ENCODE measurements at regions not wholly inside any gene's neighbourhood (a gene's known extent, or its start where the extent isn't known, plus 50 kb on each side); places are given as distances from the start of the nearest gene placed in this dataset.

- H3K79me2 ChIP-seq (ENCODE audit: insufficient read depth, low read length): no peaks in the 10 kb centered on the region
- H4K91ac ChIP-seq (ENCODE audit: insufficient read length, low read depth, low read length): no peak overlapping the region
- H2BK12ac ChIP-seq (ENCODE audit: insufficient read length, low read depth, low read length): no peak overlapping the region
- H3K14ac ChIP-seq (ENCODE audit: insufficient read depth, low read length): no peak overlapping the region
- no peaks in the 10 kb centered on the region for H3K79me1 ChIP-seq (ENCODE audit: insufficient read depth, low read depth, low read length, poor library complexity, severe bottlenecking)
- WGBS (ENCODE audit: extremely low coverage, insufficient read length, low lambda C conversion rate): no CpG with 5 or more reads among the region's 2 CpGs
- no peak overlapping the region for H3K9ac ChIP-seq (ENCODE audit: extremely low read depth, insufficient read length, low read length)
- Mint-ChIP-seq H3K4me1 (peaks cover 16 to 24% of the 10 kb centered on the region in 2 experiments), H3K4me3 (no peak overlapping the region), H3K9me3 (0 out of 5 replicates have a peak, but pooled peaks cover 0 to 3% of the 10 kb centered on the region in 2 experiments), H3K27me3 (ENCODE audit: low read depth) (no peaks in the 10 kb centered on the region), H3K27ac (peak overlapping the region in 1 of 3 experiments; percentile 72; a peak in 2 of 7 replicates), H3K36me3 (ENCODE audit: insufficient read depth in 1 of 3, low read depth in 3 of 3) (no peaks in the 10 kb centered on the region)
- H3K23ac ChIP-seq (ENCODE audit: insufficient read length, low read depth, low read length): no peak overlapping the region
- no peak overlapping the region for H2AFZ ChIP-seq (ENCODE audit: low read length)
- H3K4ac ChIP-seq (ENCODE audit: low read depth, low read length): no peak overlapping the region
- H3K56ac ChIP-seq (ENCODE audit: insufficient read length, low read depth, low read length): no peak overlapping the region
- H4K5ac ChIP-seq (ENCODE audit: insufficient read length, low read depth, low read length): no peak overlapping the region
- H3T11ph ChIP-seq (ENCODE audit: low read length): no peak overlapping the region
- H4K20me1 ChIP-seq (ENCODE audit: control insufficient read depth, insufficient read depth, insufficient read length): no peaks in the 10 kb centered on the region
- H3K27ac ChIP-seq (ENCODE audit: insufficient read length, low read depth, low read length): no peak overlapping the region
- no peak overlapping the region for H2AK5ac ChIP-seq (ENCODE audit: insufficient read length, low read length)
- no peak overlapping the region for H2BK20ac ChIP-seq (ENCODE audit: low read depth, low read length, poor library complexity, severe bottlenecking)
- no peak overlapping the region for H3K4me2 ChIP-seq (ENCODE audit: insufficient read depth, insufficient read length, low read length)
- H4K8ac ChIP-seq (replicated peaks; ENCODE audit: insufficient read length, low read depth, low read length): no peak overlapping the region
- no peak for TF ChIP-seq CTCF (conservative IDR thresholded peaks at IDR 0.05)
- H2BK120ac ChIP-seq (ENCODE audit: low read depth, low read length, poor library complexity, severe bottlenecking): no peak overlapping the region
- H3K9me3 ChIP-seq (ENCODE audit: control insufficient read depth, low read depth, low read length): no peaks in the 10 kb centered on the region
- H3K18ac ChIP-seq (ENCODE audit: insufficient read length, low read depth, low read length): no peak overlapping the region
- no peak for DNase-seq
- H2BK5ac ChIP-seq (ENCODE audit: insufficient read length, low read length): no peak overlapping the region
- no peaks in the 10 kb centered on the region for H3K27me3 ChIP-seq (ENCODE audit: insufficient read depth, low read length)
- H3K4me1 ChIP-seq (ENCODE audit: insufficient read depth, low read length): peaks cover 6% of the 10 kb centered on the region; the same call in 1 of the 2 replicates
- H3K23me2 ChIP-seq (ENCODE audit: insufficient read length, low read depth, low read length, poor library complexity, severe bottlenecking): peaks cover 2% of the 10 kb centered on the region
- H2BK15ac ChIP-seq (ENCODE audit: low read depth, low read length): no peak overlapping the region
Observed at GRCh38 chr3:71900057-71900456, 115.1 kb upstream of the PROK2 start.

All from H9 (cell line).